Sigmoid colon (tissue), 6 donors: ENCODE measurements at regions not wholly inside any gene's neighbourhood (a gene's known extent, or its start where the extent isn't known, plus 50 kb on each side); places are given as distances from the start of the nearest gene placed in this dataset.

Source experiments
- DNase-seq: peaks from one replicate; pipeline ENCODE4 v3.0.0-alpha.2; 2019
- H3K27ac ChIP-seq, 4 donors: fragments of 200-600 bp; sonication (generic); one replicate each; pipeline ENCODE4 v1.5.1; 2016 to 2019; ENCODE audit warnings: mild to moderate bottlenecking in 1 of 4
- H3K27me3 ChIP-seq, 3 donors: fragments of 200-600 bp; sonication (generic); one replicate each; pipeline ENCODE4 v1.5.1; 2019; ENCODE audit warnings: mild to moderate bottlenecking in 1 of 3
- H3K36me3 ChIP-seq, 4 donors: fragments of 200-600 bp; sonication (generic); one replicate each; pipeline ENCODE4 v1.5.1; 2016 to 2019
- H3K4me1 ChIP-seq, 4 donors: fragments of 200-600 bp; sonication (generic); one replicate each; pipeline ENCODE4 v1.5.1; 2017 to 2019
- H3K4me3 ChIP-seq, 4 donors: fragments of 200-600 bp; sonication (generic); one replicate each; pipeline ENCODE4 v1.5.1; 2017 to 2019; ENCODE audit warnings: mild to moderate bottlenecking in 2 of 4, moderate library complexity in 1 of 4
- H3K9me3 ChIP-seq, 4 donors: fragments of 200-600 bp in 3 of 4; sonication (generic) in 3 of 4; one replicate each; pipeline versions ENCODE4 v1.5.1 to v1.6.1; 2013 to 2019
- CTCF ChIP-seq, 4 experiments: fragments of 450-650 bp in 3 of 4; fragments of 200-600 bp in 1 of 4; IDR thresholded peaks; one replicate each; pipeline ENCODE4 v1.5.1; 2016 to 2019; ENCODE audit warnings: antibody characterized with exemption in 4 of 4, mild to moderate bottlenecking in 3 of 4, moderate library complexity in 2 of 4
- EP300 ChIP-seq, 4 donors: sonication (generic); formaldehyde crosslinking; IDR thresholded peaks; one replicate each; pipeline ENCODE4 v1.6.1; 2017; ENCODE audit warnings: antibody characterized with exemption in 4 of 4
- POLR2A ChIP-seq, 2 donors: fragments of 450-650 bp; IDR thresholded peaks; one replicate each; pipeline ENCODE4 v1.6.1; 2016; ENCODE audit warnings: antibody characterized with exemption in 2 of 2, mild to moderate bottlenecking in 2 of 2, moderate library complexity in 2 of 2
- POLR2AphosphoS5 ChIP-seq, 4 donors: sonication (generic); formaldehyde crosslinking; IDR thresholded peaks; one replicate each; pipeline ENCODE4 v1.6.1; 2017; ENCODE audit warnings: antibody characterized with exemption in 4 of 4
- WGBS, 2 donors: extraction: QIAGEN DNeasy Blood & Tissue Kit; methylation state at CpG; one replicate each; pipeline ENCODE4 v1.1.7; 2013; 5-methylcytosine and 5-hydroxymethylcytosine counted together
- intact Hi-C: fragments of 100-400 bp; cut with DNase I; formaldehyde crosslinking; loops from one replicate; pipeline ENCODE4 v1.15.1; 2023
- donor health status: healthy with polysubstance abuse.
- donor health status: healthy.

GRCh38 chr6:17225767-17226630, 55.2 kb upstream of the RBM24 start:
- Histone ChIP-seq H3K9me3 (no peaks in the 10 kb centered on the region), H3K36me3 (no peaks in the 10 kb centered on the region), H3K27me3 (no peaks in the 10 kb centered on the region), H3K4me3 (no peak overlapping the region), H3K27ac (no peak overlapping the region), H3K4me1 (no peaks in the 10 kb centered on the region)
- intact Hi-C loops, result no loop called here
- DNase-seq, result no peak
- 56 to 57% methylated on average over 3 of the region's 3 CpGs for WGBS, 2 donors
- TF ChIP-seq EP300 (IDR thresholded peaks at IDR 0.05) (no peak), CTCF (IDR thresholded peaks at IDR 0.05) (no peak), POLR2A (IDR thresholded peaks at IDR 0.05) (no peak), POLR2AphosphoS5 (IDR thresholded peaks at IDR 0.05) (no peak)

- no peaks in the 10 kb centered on the region for H3K4me1 ChIP-seq
- TF ChIP-seq POLR2AphosphoS5 (IDR thresholded peaks at IDR 0.05), result no peak
- TF ChIP-seq CTCF (IDR thresholded peaks at IDR 0.05), result no peak
- no peak for TF ChIP-seq POLR2A (IDR thresholded peaks at IDR 0.05)
- TF ChIP-seq EP300 (IDR thresholded peaks at IDR 0.05), result no peak
- no peak for DNase-seq
- no peaks in the 10 kb centered on the region for H3K36me3 ChIP-seq
- no peak overlapping the region for H3K4me3 ChIP-seq
- intact Hi-C loops, result no loop called here
- H3K27me3 ChIP-seq, result no peaks in the 10 kb centered on the region
- no peaks in the 10 kb centered on the region for H3K9me3 ChIP-seq
- no peak overlapping the region for H3K27ac ChIP-seq
- 80 to 86% methylated on average over 2 of the region's 2 CpGs for WGBS, 2 donors
Observed at GRCh38 chr6:17226786-17227233, 54.4 kb upstream of the RBM24 start.

GRCh38 chr6:17227403-17227802, 53.8 kb upstream of the RBM24 start:
- 95 to 96% methylated on average over 4 of the region's 4 CpGs for WGBS, 2 donors
- Histone ChIP-seq H3K27ac (no peak overlapping the region), H3K36me3 (no peaks in the 10 kb centered on the region), H3K9me3 (no peaks in the 10 kb centered on the region), H3K4me3 (no peak overlapping the region), H3K27me3 (no peaks in the 10 kb centered on the region), H3K4me1 (no peaks in the 10 kb centered on the region)
- DNase-seq, result no peak
- intact Hi-C loops, result no loop called here
- TF ChIP-seq POLR2A (IDR thresholded peaks at IDR 0.05) (no peak), POLR2AphosphoS5 (IDR thresholded peaks at IDR 0.05) (no peak), CTCF (IDR thresholded peaks at IDR 0.05) (no peak), EP300 (IDR thresholded peaks at IDR 0.05) (no peak)
